CD14-positive monocyte (primary cell): ENCODE measurements at regions not wholly inside any gene's neighbourhood (a gene's known extent, or its start where the extent isn't known, plus 50 kb on each side); places are given as distances from the start of the nearest gene placed in this dataset.

Experiments
- DNase-seq, 3 donors: peaks; one replicate each; pipeline ENCODE4 v3.0.0-alpha.2; 2011 to 2022
- H2AFZ ChIP-seq: 2 replicates; pipeline ENCODE4 v1.6.0; 2012; ENCODE audit warnings: mild to moderate bottlenecking, low read depth, low read length, inconsistent platforms; ENCODE audit not compliant: insufficient read depth, poor library complexity, severe bottlenecking
- H3K27ac ChIP-seq, 2 donors: 1 replicate in 1 of 2; 2 replicates in 1 of 2; pipeline ENCODE4 v1.5.1; 2012 to 2013; ENCODE audit warnings: low read length in 2 of 2, control low read depth in 1 of 2, inconsistent platforms in 1 of 2, low read depth in 1 of 2, mild to moderate bottlenecking in 1 of 2
- H3K27me3 ChIP-seq, 2 donors: one replicate each; pipeline versions ENCODE4 v1.6.0 to v1.6.1; 2011 to 2013; ENCODE audit warnings: low read length in 2 of 2; ENCODE audit not compliant: control insufficient read depth in 2 of 2, insufficient read depth in 2 of 2
- H3K36me3 ChIP-seq, 2 donors: replicated peaks in 1 of 2; 1 replicate in 1 of 2; 2 replicates in 1 of 2; pipeline versions ENCODE4 v1.5.1 to v1.6.1; 2012 to 2013; ENCODE audit warnings: low read length in 2 of 2, control low read depth in 1 of 2, inconsistent platforms in 1 of 2, mild to moderate bottlenecking in 1 of 2; ENCODE audit not compliant: insufficient read depth in 2 of 2, control insufficient read depth in 1 of 2
- H3K4me1 ChIP-seq, 2 donors: 1 replicate in 1 of 2; 2 replicates in 1 of 2; pipeline versions ENCODE4 v1.5.1 to v1.6.1; 2012 to 2013; ENCODE audit warnings: low read length in 2 of 2, control low read depth in 1 of 2, inconsistent platforms in 1 of 2, mild to moderate bottlenecking in 1 of 2, moderate library complexity in 1 of 2; ENCODE audit not compliant: insufficient read depth in 2 of 2, control insufficient read depth in 1 of 2
- H3K4me2 ChIP-seq: replicated peaks from 2 replicates; pipeline ENCODE3; 2012; ENCODE audit warnings: low read length, moderate library complexity, mild to moderate bottlenecking; ENCODE audit not compliant: poor library complexity, severe bottlenecking; ENCODE audit errors: extremely low read depth
- H3K4me3 ChIP-seq, 3 experiments: fragments of 200-600 bp in 1 of 3; sonication (generic) in 1 of 3; replicated peaks in 1 of 3; 1 replicate in 2 of 3; 2 replicates in 1 of 3; pipeline ENCODE4 v1.5.1; 2011 to 2013; ENCODE audit warnings: low read length in 3 of 3, mild to moderate bottlenecking in 3 of 3, control low read depth in 2 of 3, low read depth in 2 of 3, inconsistent platforms in 1 of 3, moderate library complexity in 1 of 3
- H3K79me2 ChIP-seq: 2 replicates; pipeline ENCODE4 v1.6.0; 2012; ENCODE audit warnings: mild to moderate bottlenecking, control low read depth, inconsistent platforms, low read length, moderate library complexity; ENCODE audit not compliant: insufficient read depth
- H3K9ac ChIP-seq: 2 replicates; pipeline ENCODE4 v1.6.0; 2017; ENCODE audit warnings: low read length, mild to moderate bottlenecking; ENCODE audit not compliant: insufficient read depth, poor library complexity, severe bottlenecking
- H3K9me3 ChIP-seq, 2 donors: replicated peaks in 1 of 2; 1 replicate in 1 of 2; 2 replicates in 1 of 2; pipeline versions ENCODE4 v1.5.1 to v1.6.1; 2012 to 2013; ENCODE audit warnings: low read length in 2 of 2, control low read depth in 1 of 2; ENCODE audit not compliant: control insufficient read depth in 1 of 2, insufficient read depth in 1 of 2
- H4K20me1 ChIP-seq: 2 replicates; pipeline ENCODE4 v1.6.0; 2012; ENCODE audit warnings: mild to moderate bottlenecking, low read length, control low read depth, moderate library complexity; ENCODE audit not compliant: insufficient read depth
- H3K27ac Mint-ChIP-seq, 7 donors: one replicate each; pipeline ENCODE4 v1.8.0; 2020; ENCODE audit warnings: mild to moderate bottlenecking in 7 of 7, mixed read lengths in 7 of 7, moderate library complexity in 6 of 7, inconsistent platforms in 2 of 7
- H3K27me3 Mint-ChIP-seq, 3 donors: one replicate each; pipeline ENCODE4 v1.8.0; 2021 to 2022; ENCODE audit warnings: low read depth in 3 of 3, mild to moderate bottlenecking in 3 of 3, mixed read lengths in 3 of 3, moderate library complexity in 3 of 3, inconsistent platforms in 1 of 3
- H3K36me3 Mint-ChIP-seq, 2 donors: one replicate each; pipeline ENCODE4 v1.8.0; 2020; ENCODE audit warnings: mixed read lengths in 2 of 2, inconsistent platforms in 1 of 2, mild to moderate bottlenecking in 1 of 2
- H3K4me1 Mint-ChIP-seq: one replicate; pipeline ENCODE4 v1.8.0; 2020; ENCODE audit warnings: mild to moderate bottlenecking, mixed read lengths
- H3K4me3 Mint-ChIP-seq, 2 donors: one replicate each; pipeline ENCODE4 v1.8.0; 2020; ENCODE audit warnings: mild to moderate bottlenecking in 2 of 2, mixed read lengths in 2 of 2, moderate library complexity in 1 of 2
- H3K9me3 Mint-ChIP-seq, 7 donors: one replicate each; pipeline ENCODE4 v1.8.0; 2020 to 2022; ENCODE audit warnings: mixed read lengths in 7 of 7, mild to moderate bottlenecking in 6 of 7, moderate library complexity in 6 of 7, inconsistent platforms in 2 of 7
- WGBS: methylation state at CpG from one replicate; pipeline ENCODE4 v1.1.5; 2013; ENCODE audit warnings: missing lambda C conversion rate; ENCODE audit not compliant: insufficient coverage; 5-methylcytosine and 5-hydroxymethylcytosine counted together
- intact Hi-C, 2 donors: fragments of 100-400 bp; cut with micrococcal nuclease; formaldehyde crosslinking; loops; one replicate each; pipeline versions ENCODE4 v1.15.0 to v1.15.1; 2023
- TF ChIP-seq, protein P1 (sequence below): fragments of 200-600 bp; IDR thresholded peaks from one replicate; pipeline ENCODE4 v1.8.0; 2022; ENCODE audit warnings: antibody characterized with exemption, mild to moderate bottlenecking

DNA sequence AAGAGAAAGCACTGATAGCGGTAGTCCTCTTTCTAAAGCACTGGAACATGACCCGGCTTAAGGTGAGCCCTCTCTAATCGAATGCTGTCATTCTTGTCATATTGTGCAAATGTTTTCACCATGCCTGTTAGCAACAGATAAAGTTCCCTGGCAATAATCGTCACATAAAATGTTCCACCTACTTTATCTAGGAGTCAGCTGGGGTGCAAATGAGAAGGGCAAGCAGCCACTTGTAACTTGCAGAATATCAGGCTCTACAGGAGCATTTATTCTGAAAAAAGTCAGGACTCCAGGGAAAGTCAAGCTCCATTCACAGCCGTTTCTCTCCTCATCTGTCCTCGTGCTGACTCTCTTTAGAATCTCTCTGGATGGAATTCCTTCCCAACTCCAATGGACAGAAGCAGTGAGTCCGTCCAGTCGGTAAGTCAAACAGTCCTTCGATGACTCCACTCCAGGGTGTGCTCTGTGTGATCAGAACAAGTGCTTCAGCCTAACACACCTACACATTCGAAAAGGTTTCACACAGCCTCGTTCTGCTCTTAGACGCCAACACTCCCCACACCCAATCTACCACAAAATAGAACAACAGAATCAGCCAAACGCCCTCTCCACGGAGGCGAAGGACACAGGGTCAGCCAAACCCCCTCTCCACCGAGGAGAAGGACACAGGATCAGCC, 101.7 kb upstream of the FRG1 start:
- Histone ChIP-seq H3K27ac (no peak overlapping the region), H3K9ac (no peak overlapping the region), H3K4me2 (no peak overlapping the region), H4K20me1 (no peaks in the 10 kb centered on the region), H2AFZ (no peak overlapping the region), H3K4me1 (no peaks in the 10 kb centered on the region), H3K9me3 (peaks cover 0 to 7% of the 10 kb centered on the region in 2 donors), H3K4me3 (no peak overlapping the region), H3K36me3 (no peaks in the 10 kb centered on the region), H3K79me2 (no peaks in the 10 kb centered on the region), H3K27me3 (no peaks in the 10 kb centered on the region)
- TF ChIP-seq, protein P1, sequence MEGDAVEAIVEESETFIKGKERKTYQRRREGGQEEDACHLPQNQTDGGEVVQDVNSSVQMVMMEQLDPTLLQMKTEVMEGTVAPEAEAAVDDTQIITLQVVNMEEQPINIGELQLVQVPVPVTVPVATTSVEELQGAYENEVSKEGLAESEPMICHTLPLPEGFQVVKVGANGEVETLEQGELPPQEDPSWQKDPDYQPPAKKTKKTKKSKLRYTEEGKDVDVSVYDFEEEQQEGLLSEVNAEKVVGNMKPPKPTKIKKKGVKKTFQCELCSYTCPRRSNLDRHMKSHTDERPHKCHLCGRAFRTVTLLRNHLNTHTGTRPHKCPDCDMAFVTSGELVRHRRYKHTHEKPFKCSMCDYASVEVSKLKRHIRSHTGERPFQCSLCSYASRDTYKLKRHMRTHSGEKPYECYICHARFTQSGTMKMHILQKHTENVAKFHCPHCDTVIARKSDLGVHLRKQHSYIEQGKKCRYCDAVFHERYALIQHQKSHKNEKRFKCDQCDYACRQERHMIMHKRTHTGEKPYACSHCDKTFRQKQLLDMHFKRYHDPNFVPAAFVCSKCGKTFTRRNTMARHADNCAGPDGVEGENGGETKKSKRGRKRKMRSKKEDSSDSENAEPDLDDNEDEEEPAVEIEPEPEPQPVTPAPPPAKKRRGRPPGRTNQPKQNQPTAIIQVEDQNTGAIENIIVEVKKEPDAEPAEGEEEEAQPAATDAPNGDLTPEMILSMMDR, result no peak
- Mint-ChIP-seq H3K27me3 (peaks cover 0 to 3% (median 0%) of the 10 kb centered on the region in 3 donors), H3K4me3 (no peak overlapping the region), H3K4me1 (no peaks in the 10 kb centered on the region), H3K9me3 (peaks cover 0 to 5% (median 0%) of the 10 kb centered on the region in 7 donors), H3K27ac (no peak overlapping the region), H3K36me3 (no peaks in the 10 kb centered on the region)
- intact Hi-C loops, result no loop called here
- whole genome bisulfite sequencing, result 86% methylated on average over 13 of the region's 16 CpGs
- no peak for DNase-seq

DNA sequence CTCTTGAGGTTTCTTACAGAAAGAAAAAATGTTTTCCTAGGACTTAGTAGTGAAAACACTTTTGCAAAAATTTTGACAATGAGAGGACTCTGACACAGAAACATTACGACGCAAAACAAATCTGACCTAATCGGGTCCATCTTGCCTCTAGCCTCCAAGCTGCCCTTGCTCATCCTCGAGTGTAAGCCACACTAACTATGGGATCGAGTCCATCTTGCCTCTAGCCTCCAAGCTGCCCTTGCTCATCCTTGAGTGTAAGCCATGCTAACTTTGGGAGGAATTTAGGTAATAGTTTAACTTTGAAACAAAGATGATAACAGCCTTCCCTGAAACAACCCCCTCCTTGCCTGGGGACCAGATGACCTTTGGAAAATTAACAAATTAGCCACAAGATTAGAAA, 100.3 kb upstream of the FRG1 start:
- no peak overlapping the region for H3K4me3 Mint-ChIP-seq
- no peaks in the 10 kb centered on the region for H3K79me2 ChIP-seq
- no peaks in the 10 kb centered on the region for H3K4me1 ChIP-seq
- no peaks in the 10 kb centered on the region for H3K27me3 ChIP-seq
- peaks cover 0 to 3% (median 0%) of the 10 kb centered on the region in 3 donors for H3K27me3 Mint-ChIP-seq
- H3K36me3 Mint-ChIP-seq, result no peaks in the 10 kb centered on the region
- DNase-seq, result no peak
- no peak overlapping the region for H2AFZ ChIP-seq
- peaks cover 0 to 5% (median 0%) of the 10 kb centered on the region in 7 donors for H3K9me3 Mint-ChIP-seq
- TF ChIP-seq, protein P1, result no peak
- H3K9ac ChIP-seq, result no peak overlapping the region
- H3K4me1 Mint-ChIP-seq, result no peaks in the 10 kb centered on the region
- no peak overlapping the region for H3K27ac ChIP-seq
- peaks cover 0 to 7% of the 10 kb centered on the region in 2 donors for H3K9me3 ChIP-seq
- H3K4me3 ChIP-seq, result no peak overlapping the region
- WGBS, result 90% methylated on average over 3 of the region's 5 CpGs
- H3K27ac Mint-ChIP-seq, result no peak overlapping the region
- intact Hi-C loops, result no loop called here
- H3K36me3 ChIP-seq, result no peaks in the 10 kb centered on the region
- H4K20me1 ChIP-seq, result no peaks in the 10 kb centered on the region
- no peak overlapping the region for H3K4me2 ChIP-seq
